HFFc6 (cell line): ENCODE measurements at regions not wholly inside any gene's neighbourhood (a gene's known extent, or its start where the extent isn't known, plus 50 kb on each side); places are given as distances from the start of the nearest gene placed in this dataset.

Experiments used
- DNase-seq: peaks from one replicate; pipeline ENCODE4 v3.0.0-alpha.2; 2018
- H3K27ac Mint-ChIP-seq: 2 replicates; pipeline ENCODE4 v1.8.0; 2020; ENCODE audit warnings: mild to moderate bottlenecking, mixed read lengths
- H3K27me3 Mint-ChIP-seq: 2 replicates; pipeline ENCODE4 v1.8.0; 2021; ENCODE audit warnings: mild to moderate bottlenecking, moderate library complexity, mixed read lengths; ENCODE audit not compliant: insufficient read depth
- H3K36me3 Mint-ChIP-seq: 2 replicates; pipeline ENCODE4 v1.8.0; 2021; ENCODE audit warnings: low read depth, mixed read lengths
- H3K4me1 Mint-ChIP-seq: 2 replicates; pipeline ENCODE4 v1.8.0; 2020; ENCODE audit warnings: low read depth, mixed read lengths
- H3K4me3 Mint-ChIP-seq: 2 replicates; pipeline ENCODE4 v1.8.0; 2020; ENCODE audit warnings: mild to moderate bottlenecking, moderate library complexity, mixed read lengths
- H3K9me3 Mint-ChIP-seq: 2 replicates; pipeline ENCODE4 v1.8.0; 2020; ENCODE audit warnings: mild to moderate bottlenecking, mixed read lengths
- TF ChIP-seq, protein P1 (sequence below): fragments of 200-600 bp; sonication (generic); IDR thresholded peaks from 2 replicates; pipeline ENCODE4 v1.5.0; 2021; ENCODE audit warnings: antibody characterized with exemption, mild to moderate bottlenecking

DNA sequence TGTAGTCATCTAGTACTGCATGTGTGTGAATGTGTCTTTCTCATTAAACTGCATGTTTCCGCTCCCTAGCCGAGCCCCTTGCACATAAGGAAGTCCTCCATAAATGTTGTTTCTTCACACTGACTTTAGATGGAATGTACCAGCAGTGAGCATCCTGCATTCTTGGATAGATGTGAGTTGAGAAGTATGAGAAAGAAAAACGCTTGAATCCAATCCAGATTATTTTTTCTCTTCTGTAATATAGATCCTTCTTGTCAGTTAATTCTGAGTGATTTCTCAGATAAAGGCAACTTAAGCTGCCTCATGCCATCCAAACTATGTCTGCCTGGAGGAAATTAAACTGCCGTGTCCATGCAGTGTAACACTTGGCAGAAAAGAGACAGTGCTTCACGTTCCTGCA is 268.1 kb upstream of the ISX start:
- no peaks in the 10 kb centered on the region for H3K4me1 Mint-ChIP-seq
- H3K27ac Mint-ChIP-seq: no peak overlapping the region
- H3K36me3 Mint-ChIP-seq: peaks cover 8% of the 10 kb centered on the region
- DNase-seq: no peak
- H3K4me3 Mint-ChIP-seq: no peak overlapping the region
- TF ChIP-seq, protein P1, sequence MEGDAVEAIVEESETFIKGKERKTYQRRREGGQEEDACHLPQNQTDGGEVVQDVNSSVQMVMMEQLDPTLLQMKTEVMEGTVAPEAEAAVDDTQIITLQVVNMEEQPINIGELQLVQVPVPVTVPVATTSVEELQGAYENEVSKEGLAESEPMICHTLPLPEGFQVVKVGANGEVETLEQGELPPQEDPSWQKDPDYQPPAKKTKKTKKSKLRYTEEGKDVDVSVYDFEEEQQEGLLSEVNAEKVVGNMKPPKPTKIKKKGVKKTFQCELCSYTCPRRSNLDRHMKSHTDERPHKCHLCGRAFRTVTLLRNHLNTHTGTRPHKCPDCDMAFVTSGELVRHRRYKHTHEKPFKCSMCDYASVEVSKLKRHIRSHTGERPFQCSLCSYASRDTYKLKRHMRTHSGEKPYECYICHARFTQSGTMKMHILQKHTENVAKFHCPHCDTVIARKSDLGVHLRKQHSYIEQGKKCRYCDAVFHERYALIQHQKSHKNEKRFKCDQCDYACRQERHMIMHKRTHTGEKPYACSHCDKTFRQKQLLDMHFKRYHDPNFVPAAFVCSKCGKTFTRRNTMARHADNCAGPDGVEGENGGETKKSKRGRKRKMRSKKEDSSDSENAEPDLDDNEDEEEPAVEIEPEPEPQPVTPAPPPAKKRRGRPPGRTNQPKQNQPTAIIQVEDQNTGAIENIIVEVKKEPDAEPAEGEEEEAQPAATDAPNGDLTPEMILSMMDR: no peak
- H3K9me3 Mint-ChIP-seq: peaks cover 72% of the 10 kb centered on the region
- H3K27me3 Mint-ChIP-seq: no peaks in the 10 kb centered on the region; the same call in 1 of the 2 replicates

DNA sequence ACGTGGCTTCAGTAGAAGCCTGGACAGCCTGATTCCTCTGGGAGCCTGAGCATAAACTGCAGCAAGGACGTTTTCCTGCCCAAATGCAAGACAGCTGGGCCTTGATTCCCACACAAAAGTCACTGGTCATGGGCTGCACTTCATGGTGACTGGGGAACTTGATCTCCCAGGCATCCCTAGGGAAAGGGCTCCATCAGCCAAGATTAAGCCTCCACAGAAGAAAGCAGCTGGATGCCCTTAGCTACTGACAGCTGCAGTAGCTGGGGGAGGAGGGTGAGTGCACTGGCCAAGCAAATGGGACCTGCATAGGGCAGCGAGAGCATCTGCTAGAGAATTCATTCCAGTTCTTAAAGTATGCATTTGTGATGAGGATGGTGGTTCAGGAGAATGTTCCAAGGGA is 267.4 kb upstream of the ISX start:
- Mint-ChIP-seq H3K4me3 (no peak overlapping the region), H3K4me1 (no peaks in the 10 kb centered on the region), H3K9me3 (peaks cover 70% of the 10 kb centered on the region), H3K27ac (no peak overlapping the region), H3K36me3 (peaks cover 8% of the 10 kb centered on the region), H3K27me3 (no peaks in the 10 kb centered on the region; the same call in 1 of the 2 replicates)
- no peak for DNase-seq
- TF ChIP-seq, protein P1: no peak

DNA sequence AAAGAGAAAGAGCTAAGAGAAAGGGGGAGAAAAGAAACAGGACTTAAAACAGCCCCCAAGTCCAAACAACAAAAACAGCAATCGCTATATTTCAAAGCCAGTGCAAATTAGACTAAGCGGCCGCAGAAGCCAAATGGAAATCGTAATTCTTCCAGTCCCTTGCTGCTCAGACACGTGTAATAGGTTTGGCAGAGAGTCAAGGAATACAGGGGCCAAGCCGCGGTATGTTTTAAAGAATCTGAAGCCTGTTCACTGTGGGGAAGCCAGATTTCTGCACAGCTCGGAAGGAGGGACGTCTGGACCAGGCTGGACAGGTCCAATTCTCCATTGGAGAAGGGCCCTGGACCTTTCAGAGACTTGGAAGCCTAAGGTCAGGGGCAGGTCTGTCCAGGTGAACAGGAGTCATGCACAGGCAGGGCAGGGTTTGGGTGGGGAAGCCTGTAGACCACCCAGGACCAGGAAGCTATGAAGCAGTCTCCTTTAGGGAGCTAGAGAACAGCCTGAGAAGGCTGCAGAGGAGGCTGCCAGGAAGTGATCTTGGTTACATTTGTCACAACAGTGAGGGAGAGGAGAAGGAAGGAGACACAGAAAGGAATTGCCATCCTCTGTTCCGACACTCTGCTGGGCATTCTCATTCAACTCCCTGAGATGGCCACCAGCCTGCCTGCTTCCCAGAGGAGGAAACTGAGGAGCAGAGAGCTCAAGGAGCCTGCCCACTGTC is 265.5 kb upstream of the ISX start:
- no peak for DNase-seq
- H3K4me3 Mint-ChIP-seq: no peak overlapping the region
- H3K27me3 Mint-ChIP-seq: no peaks in the 10 kb centered on the region; the same call in 1 of the 2 replicates
- H3K27ac Mint-ChIP-seq: no peak overlapping the region
- H3K9me3 Mint-ChIP-seq: peaks cover 88% of the 10 kb centered on the region
- no peaks in the 10 kb centered on the region for H3K4me1 Mint-ChIP-seq
- H3K36me3 Mint-ChIP-seq: peaks cover 12% of the 10 kb centered on the region
- TF ChIP-seq, protein P1: no peak

DNA sequence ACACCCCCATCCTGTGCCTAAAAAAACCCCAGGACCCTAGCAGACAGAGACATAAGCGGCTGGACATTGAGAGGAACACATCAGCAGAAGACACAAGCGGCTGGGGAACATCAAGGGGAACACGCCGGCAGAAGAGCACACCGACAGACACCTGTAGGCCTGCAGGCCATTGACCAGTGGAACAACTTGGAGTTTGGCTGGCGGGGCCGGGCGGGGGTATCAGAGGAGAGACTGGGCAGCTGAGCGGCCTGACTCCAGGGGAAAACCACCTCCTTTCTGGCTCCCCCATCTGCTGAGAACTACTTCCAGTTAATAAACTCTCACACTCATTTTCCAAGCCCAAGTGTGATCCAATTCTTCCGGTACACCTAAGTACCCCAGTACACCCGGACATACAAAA is 264.7 kb upstream of the ISX start:
- H3K4me3 Mint-ChIP-seq: no peak overlapping the region

DNA sequence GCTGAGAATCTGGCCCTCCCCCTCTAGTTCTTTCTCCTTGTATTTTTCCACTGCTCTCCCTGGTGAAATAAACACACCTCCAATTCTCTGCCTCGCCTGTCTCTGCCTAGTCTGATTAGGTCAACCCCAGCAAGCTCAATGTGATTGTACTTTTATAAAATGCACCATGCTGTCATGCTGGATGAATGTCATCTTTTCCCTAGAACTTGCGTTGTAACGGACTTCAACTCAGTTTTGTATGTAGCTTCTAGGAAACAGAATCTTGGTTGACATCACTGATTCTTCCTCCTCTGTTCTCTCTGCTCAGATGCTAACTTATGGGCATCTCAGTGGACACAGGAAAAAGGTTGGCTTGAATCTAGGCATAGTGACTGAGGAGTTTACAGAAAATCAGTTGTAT is 261.9 kb upstream of the ISX start:
- H3K36me3 Mint-ChIP-seq: peaks cover 12% of the 10 kb centered on the region
- TF ChIP-seq, protein P1: no peak
- peaks cover 78% of the 10 kb centered on the region for H3K9me3 Mint-ChIP-seq
- no peak overlapping the region for H3K27ac Mint-ChIP-seq
- DNase-seq: no peak
- H3K4me3 Mint-ChIP-seq: no peak overlapping the region
- no peaks in the 10 kb centered on the region for H3K4me1 Mint-ChIP-seq
- H3K27me3 Mint-ChIP-seq: no peaks in the 10 kb centered on the region; the same call in 1 of the 2 replicates

More for the DNA sequence above, 264.7 kb upstream of the ISX start:
- H3K27ac Mint-ChIP-seq: no peak overlapping the region
- H3K27me3 Mint-ChIP-seq: no peaks in the 10 kb centered on the region; the same call in 1 of the 2 replicates
- no peak for DNase-seq
- TF ChIP-seq, protein P1: no peak
- no peaks in the 10 kb centered on the region for H3K4me1 Mint-ChIP-seq
- peaks cover 12% of the 10 kb centered on the region for H3K36me3 Mint-ChIP-seq
- peaks cover 83% of the 10 kb centered on the region for H3K9me3 Mint-ChIP-seq
